ENCODE measurements at regions not wholly inside any gene's neighbourhood (a gene's known extent, or its start where the extent isn't known, plus 50 kb on each side); places are given as distances from the start of the nearest gene placed in this dataset.
A peak's percentile ranks its signal among the peaks of the same experiment; 100 is the strongest.

DNA sequence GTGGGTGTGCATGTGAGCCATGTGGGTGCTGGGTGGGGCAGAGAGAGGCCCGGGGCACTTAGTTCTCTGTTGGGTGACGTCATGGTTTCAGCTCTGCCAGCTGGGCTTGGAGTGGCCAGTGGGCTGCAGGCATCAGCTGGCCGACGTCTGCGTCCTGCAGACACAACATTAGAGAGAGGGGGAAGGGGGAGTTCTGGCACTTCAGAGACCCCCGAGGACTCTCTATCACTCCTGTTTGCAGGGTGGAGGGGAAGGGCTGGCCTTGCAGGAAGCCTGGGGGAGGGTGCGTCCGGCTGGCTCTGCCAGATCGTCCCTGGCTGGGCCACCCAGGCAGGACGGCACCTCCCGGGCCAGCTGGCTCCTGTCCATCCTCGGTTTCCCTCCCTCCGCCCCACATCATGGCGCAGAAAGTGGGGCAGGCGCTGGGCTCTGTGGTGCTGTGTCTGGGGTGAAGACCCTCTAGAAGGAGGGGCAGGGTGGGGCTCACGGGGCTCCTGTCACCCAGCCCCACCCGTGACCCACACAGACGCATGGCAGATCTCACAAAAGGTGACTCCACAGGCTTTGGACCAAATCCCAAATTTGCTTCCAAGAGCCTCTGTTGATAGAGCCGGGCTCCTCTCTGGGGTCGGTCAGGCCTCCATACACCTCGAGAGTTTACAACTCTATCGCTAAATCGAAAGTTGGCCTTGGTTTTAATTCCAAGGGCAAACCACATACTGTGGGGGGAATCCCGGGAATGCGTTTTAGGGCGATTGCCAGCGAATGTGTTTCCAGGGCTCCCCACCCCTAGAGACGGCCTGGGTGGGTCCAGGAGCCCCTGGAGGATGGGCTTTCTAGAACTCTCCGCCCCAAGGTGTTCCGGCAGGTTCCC, 73.4 kb upstream of the TTC34 start:
- TF ChIP-seq, protein P1, sequence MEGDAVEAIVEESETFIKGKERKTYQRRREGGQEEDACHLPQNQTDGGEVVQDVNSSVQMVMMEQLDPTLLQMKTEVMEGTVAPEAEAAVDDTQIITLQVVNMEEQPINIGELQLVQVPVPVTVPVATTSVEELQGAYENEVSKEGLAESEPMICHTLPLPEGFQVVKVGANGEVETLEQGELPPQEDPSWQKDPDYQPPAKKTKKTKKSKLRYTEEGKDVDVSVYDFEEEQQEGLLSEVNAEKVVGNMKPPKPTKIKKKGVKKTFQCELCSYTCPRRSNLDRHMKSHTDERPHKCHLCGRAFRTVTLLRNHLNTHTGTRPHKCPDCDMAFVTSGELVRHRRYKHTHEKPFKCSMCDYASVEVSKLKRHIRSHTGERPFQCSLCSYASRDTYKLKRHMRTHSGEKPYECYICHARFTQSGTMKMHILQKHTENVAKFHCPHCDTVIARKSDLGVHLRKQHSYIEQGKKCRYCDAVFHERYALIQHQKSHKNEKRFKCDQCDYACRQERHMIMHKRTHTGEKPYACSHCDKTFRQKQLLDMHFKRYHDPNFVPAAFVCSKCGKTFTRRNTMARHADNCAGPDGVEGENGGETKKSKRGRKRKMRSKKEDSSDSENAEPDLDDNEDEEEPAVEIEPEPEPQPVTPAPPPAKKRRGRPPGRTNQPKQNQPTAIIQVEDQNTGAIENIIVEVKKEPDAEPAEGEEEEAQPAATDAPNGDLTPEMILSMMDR (IDR thresholded peaks at IDR 0.05; ENCODE audit: low read depth, low read length): no peak
- DNase-seq (ENCODE audit: low read depth in 2 of 2): no peak
- H3K4me3 ChIP-seq (replicated peaks in 1 of 2; ENCODE audit: low read depth in 2 of 2, low read length in 2 of 2): no peak overlapping the region

DNA sequence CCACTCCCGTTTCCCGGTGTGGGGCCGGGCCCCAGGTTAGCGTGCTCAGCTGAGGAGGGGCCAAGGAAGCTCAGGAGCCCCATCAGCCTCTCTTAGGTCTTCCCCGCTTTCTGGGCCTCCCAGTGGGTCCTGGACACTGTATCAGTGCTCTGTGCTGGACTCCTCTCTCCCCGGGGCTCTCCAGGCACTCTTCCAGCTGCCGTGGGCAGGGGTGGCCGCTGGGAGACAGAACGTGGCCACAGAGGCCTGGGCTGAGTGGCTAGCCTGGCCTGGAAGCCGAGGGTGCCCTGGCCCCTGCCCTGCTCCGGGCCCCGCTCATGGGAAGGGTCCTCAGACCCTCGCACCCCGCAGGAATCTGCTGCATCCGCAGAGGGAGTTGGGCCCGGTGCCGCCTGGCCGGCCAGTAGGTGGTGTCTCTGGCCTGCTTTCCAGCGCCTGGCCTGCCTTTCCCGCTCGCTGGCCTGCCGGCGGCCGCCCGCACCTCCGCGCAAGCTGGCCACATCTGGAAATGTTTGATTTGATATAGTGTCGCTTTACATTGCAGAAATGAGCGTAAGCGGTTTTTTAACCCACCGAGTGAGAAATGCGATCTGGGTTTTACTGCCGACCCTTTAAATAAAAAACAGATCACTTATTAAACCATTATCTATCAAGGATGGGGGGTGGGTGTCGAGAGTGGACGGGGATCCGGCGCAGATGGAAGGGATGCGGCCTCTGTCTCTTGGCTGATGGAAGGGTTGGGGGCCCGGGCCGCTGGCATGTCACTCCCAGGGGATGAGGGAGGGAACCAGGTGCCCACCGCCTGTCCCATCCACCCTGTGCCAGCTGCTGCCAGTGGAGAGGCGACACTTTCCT, 74.4 kb upstream of the TTC34 start:
- no peak overlapping the region for H3K4me3 ChIP-seq (replicated peaks in 1 of 2; ENCODE audit: low read depth in 2 of 2, low read length in 2 of 2)
- peak in 1 of 2 donors; percentile 3 for DNase-seq (ENCODE audit: low read depth in 2 of 2)
- TF ChIP-seq, protein P1 (IDR thresholded peaks at IDR 0.05; ENCODE audit: low read depth, low read length): no peak

DNA sequence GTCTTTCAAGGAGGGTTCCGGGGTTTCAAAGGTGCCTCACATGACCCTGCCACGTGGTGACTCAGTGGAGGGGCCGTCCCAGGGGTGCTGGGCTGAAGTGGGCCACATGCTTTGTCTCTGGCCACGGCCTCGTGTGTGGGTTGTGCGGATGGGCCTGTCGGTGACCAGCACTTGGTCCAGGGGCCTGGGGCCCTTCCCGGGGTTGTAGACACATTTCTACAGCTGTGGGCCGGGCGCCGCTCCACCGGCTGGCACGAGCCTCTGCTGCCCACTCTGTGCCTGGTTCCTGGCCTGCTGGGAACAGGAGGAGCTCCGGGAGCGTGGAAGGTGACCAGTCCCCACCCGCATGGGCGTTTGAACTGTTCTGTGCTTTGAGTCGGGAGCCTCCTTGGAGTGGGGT, 75.4 kb upstream of the TTC34 start:
- no peak overlapping the region for H3K4me3 ChIP-seq (replicated peaks in 1 of 2; ENCODE audit: low read depth in 2 of 2, low read length in 2 of 2)
- TF ChIP-seq, protein P1 (IDR thresholded peaks at IDR 0.05; ENCODE audit: low read depth, low read length): no peak
- DNase-seq (ENCODE audit: low read depth in 2 of 2): no peak

DNA sequence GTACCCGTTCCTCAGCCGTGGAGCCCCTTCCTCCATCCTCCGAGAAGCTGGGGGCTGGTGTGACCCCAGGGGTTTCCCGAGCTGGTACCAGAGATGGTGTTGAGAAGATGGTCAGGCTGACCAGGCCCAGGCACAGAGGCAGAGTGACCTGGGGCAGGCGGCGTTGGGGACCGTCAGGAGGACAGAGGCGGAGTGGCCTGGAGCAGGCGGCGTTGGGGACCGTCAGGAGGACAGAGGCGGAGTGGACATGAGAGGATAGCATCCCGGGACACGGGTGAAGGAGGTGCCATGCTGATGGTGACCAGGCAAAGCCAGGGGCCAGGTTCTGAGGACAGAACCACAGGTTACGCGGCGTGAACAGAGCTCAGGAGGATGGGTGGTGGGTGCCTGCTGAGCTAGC, 75.9 kb upstream of the TTC34 start:
- DNase-seq (ENCODE audit: low read depth in 2 of 2): no peak
- TF ChIP-seq, protein P1 (IDR thresholded peaks at IDR 0.05; ENCODE audit: low read depth, low read length): no peak
- H3K4me3 ChIP-seq (replicated peaks in 1 of 2; ENCODE audit: low read depth in 2 of 2, low read length in 2 of 2): no peak overlapping the region

DNA sequence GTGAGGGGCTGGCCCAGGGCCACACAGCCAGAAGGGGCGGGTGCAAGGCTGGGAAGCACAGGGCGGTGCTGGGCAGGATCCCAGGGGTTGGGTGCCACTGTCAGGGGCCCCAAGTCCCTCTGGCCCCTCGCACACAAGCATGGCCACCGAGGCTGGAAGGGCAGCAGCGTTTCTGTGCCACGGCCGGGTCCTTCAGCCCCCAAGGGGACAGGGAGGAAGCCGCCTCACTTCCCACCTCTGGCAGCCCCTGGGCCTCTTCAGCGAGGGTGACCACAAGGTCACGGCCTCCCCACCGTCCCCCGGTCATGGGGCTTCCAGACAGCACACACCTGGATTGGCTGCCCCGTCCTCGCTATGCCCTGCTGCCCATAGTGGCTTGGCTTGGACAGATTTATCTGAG, 77.1 kb upstream of the TTC34 start:
- DNase-seq (ENCODE audit: low read depth in 2 of 2): no peak
- H3K4me3 ChIP-seq (replicated peaks in 1 of 2; ENCODE audit: low read depth in 2 of 2, low read length in 2 of 2): no peak overlapping the region
- TF ChIP-seq, protein P1 (IDR thresholded peaks at IDR 0.05; ENCODE audit: low read depth, low read length): no peak

DNA sequence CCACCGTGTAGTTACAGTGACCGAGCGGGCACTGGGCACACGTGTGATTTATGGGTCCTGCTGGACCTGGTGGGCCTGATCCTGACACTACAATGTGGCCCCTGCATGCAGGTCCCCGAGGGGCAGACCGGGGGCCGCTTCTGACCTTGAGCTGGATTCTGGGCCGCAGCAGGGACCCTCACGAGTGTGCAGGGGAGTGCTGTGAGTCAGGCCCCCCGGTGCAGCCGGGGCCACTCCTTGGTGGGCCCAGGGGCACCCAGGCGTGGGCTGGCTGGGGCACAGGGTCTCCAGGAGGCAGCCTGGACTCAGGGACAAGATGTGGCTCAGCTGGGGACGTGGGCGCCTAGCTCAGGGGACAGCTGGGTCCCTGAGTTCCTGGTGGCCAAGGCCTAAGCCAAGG, 77.5 kb upstream of the TTC34 start:
- no peak overlapping the region for H3K4me3 ChIP-seq (replicated peaks in 1 of 2; ENCODE audit: low read depth in 2 of 2, low read length in 2 of 2)
- TF ChIP-seq, protein P1 (IDR thresholded peaks at IDR 0.05; ENCODE audit: low read depth, low read length): no peak
- no peak for DNase-seq (ENCODE audit: low read depth in 2 of 2)

All from cardiac fibroblast (primary cell).